ENCODE measurements at regions not wholly inside any gene's neighbourhood (a gene's known extent, or its start where the extent isn't known, plus 50 kb on each side); places are given as distances from the start of the nearest gene placed in this dataset.

- no peaks in the 10 kb centered on the region for H4K20me1 ChIP-seq (ENCODE audit: insufficient read depth, low read length)
- no peak overlapping the region for H3K4me2 ChIP-seq (ENCODE audit: low read depth, low read length)
- no peaks in the 10 kb centered on the region for H3K4me1 ChIP-seq (ENCODE audit: low read length)
- H3K36me3 ChIP-seq (replicated peaks; ENCODE audit: insufficient read depth, low read length) = no peaks in the 10 kb centered on the region
- H3K9me3 ChIP-seq (replicated peaks; ENCODE audit: insufficient read depth, low read length) = no peaks in the 10 kb centered on the region
- no peak overlapping the region for H3K27ac ChIP-seq (ENCODE audit: low read length)
- H3K79me2 ChIP-seq (ENCODE audit: low read length) = no peaks in the 10 kb centered on the region
- no peak overlapping the region for H3K4me3 ChIP-seq (ENCODE audit: low read length)
- no peak for TF ChIP-seq EZH2phosphoT487 (IDR thresholded peaks at IDR 0.05; ENCODE audit: low read length)
- TF ChIP-seq EZH2 (optimal IDR thresholded peaks at IDR 0.05; ENCODE audit: low read depth, low read length) = no peak
- TF ChIP-seq CTCF (IDR thresholded peaks at IDR 0.05; ENCODE audit: low read length) = no peak
- no peak for DNase-seq
- H3K9me2 ChIP-seq (replicated peaks; ENCODE audit: insufficient read depth, low read length) = no peaks in the 10 kb centered on the region
- H2AFZ ChIP-seq (ENCODE audit: low read length) = no peak overlapping the region
- no peaks in the 10 kb centered on the region for H3F3A ChIP-seq (ENCODE audit: insufficient read depth, low read length)
- H3K9ac ChIP-seq (ENCODE audit: low read length) = no peak overlapping the region
- no peaks in the 10 kb centered on the region for H3K27me3 ChIP-seq (replicated peaks; ENCODE audit: insufficient read depth, low read length)
Measured at GRCh38 chr6:139425780-139426179, 51.3 kb upstream of the CITED2 start.

GRCh38 chr6:139423971-139424667 is 49.7 kb upstream of the CITED2 start:
- Histone ChIP-seq H3K27me3 (replicated peaks; ENCODE audit: insufficient read depth, low read length) (no peaks in the 10 kb centered on the region), H3K27ac (ENCODE audit: low read length) (no peak overlapping the region), H3K4me3 (ENCODE audit: low read length) (no peak overlapping the region), H3K4me1 (ENCODE audit: low read length) (no peaks in the 10 kb centered on the region), H3K79me2 (ENCODE audit: low read length) (no peaks in the 10 kb centered on the region), H3K4me2 (ENCODE audit: low read depth, low read length) (no peak overlapping the region), H4K20me1 (ENCODE audit: insufficient read depth, low read length) (no peaks in the 10 kb centered on the region), H3K9me2 (replicated peaks; ENCODE audit: insufficient read depth, low read length) (no peaks in the 10 kb centered on the region), H3K9ac (ENCODE audit: low read length) (no peak overlapping the region), H3K9me3 (replicated peaks; ENCODE audit: insufficient read depth, low read length) (no peaks in the 10 kb centered on the region), H3F3A (ENCODE audit: insufficient read depth, low read length) (no peaks in the 10 kb centered on the region), H2AFZ (ENCODE audit: low read length) (no peak overlapping the region), H3K36me3 (replicated peaks; ENCODE audit: insufficient read depth, low read length) (no peaks in the 10 kb centered on the region)
- no peak for TF ChIP-seq EZH2 (optimal IDR thresholded peaks at IDR 0.05; ENCODE audit: low read depth, low read length)
- TF ChIP-seq EZH2phosphoT487 (IDR thresholded peaks at IDR 0.05; ENCODE audit: low read length) = no peak
- no peak for TF ChIP-seq CTCF (IDR thresholded peaks at IDR 0.05; ENCODE audit: low read length)
- no peak for DNase-seq
